ENCODE measurements at regions not wholly inside any gene's neighbourhood (a gene's known extent, or its start where the extent isn't known, plus 50 kb on each side); places are given as distances from the start of the nearest gene placed in this dataset.
"Not testable (repeated sequence)": the region's sequence is repeated elsewhere in the genome, so short reads cannot be mapped to it uniquely, and the experiment has no call there.

- ChIA-PET POLR2A (ENCODE audit: unreplicated experiment) (no interaction called here), CTCF (no interaction called here)
- DNase-seq: no peak
- Histone ChIP-seq H3K27me3 (ENCODE audit: insufficient read depth, low read depth) (no peaks in the 10 kb centered on the region), H3K79me2 (ENCODE audit: low read depth) (no peaks in the 10 kb centered on the region), H3K4me3 (no peak overlapping the region), H4K20me1 (ENCODE audit: insufficient read depth) (no peaks in the 10 kb centered on the region), H3K9me3 (ENCODE audit: insufficient read depth, low read depth) (no peaks in the 10 kb centered on the region; the same call in 1 of the 2 replicates), H3F3A (ENCODE audit: insufficient read depth, low read depth) (no peaks in the 10 kb centered on the region), H3K36me3 (ENCODE audit: low read depth) (no peaks in the 10 kb centered on the region), H3K4me2 (no peak overlapping the region), H3K4me1 (replicated peaks; ENCODE audit: insufficient read depth) (peaks cover 6% of the 10 kb centered on the region; the same call in 1 of the 2 replicates), H2AFZ (no peak overlapping the region), H3K27ac (no peak overlapping the region), H3K9me2 (ENCODE audit: insufficient read depth) (no peaks in the 10 kb centered on the region)
- TF ChIP-seq EZH2 (IDR thresholded peaks at IDR 0.05; ENCODE audit: low read depth) (no peak), CTCF (conservative IDR thresholded peaks at IDR 0.05) (no peak)
- intact Hi-C loops (cut with micrococcal nuclease; ENCODE audit: unreplicated experiment): no loop called here
- BruUV-seq (replicated peaks): no TSS peak
Observed at GRCh38 chr14:51463461-51463860, 188.2 kb upstream of the FRMD6 start.

GRCh38 chr14:51464411-51464810, 187.3 kb upstream of the FRMD6 start:
- no peaks in the 10 kb centered on the region; the same call in 1 of the 2 replicates for H3K9me3 ChIP-seq (ENCODE audit: insufficient read depth, low read depth)
- no peaks in the 10 kb centered on the region for H3F3A ChIP-seq (ENCODE audit: insufficient read depth, low read depth)
- TF ChIP-seq CTCF (conservative IDR thresholded peaks at IDR 0.05) (no peak), EZH2 (IDR thresholded peaks at IDR 0.05; ENCODE audit: low read depth) (no peak)
- no peaks in the 10 kb centered on the region for H3K4me1 ChIP-seq (replicated peaks; ENCODE audit: insufficient read depth)
- no TSS peak for BruUV-seq (replicated peaks)
- H2AFZ ChIP-seq: no peak overlapping the region
- ChIA-PET CTCF (no interaction called here), POLR2A (ENCODE audit: unreplicated experiment) (no interaction called here)
- H3K4me3 ChIP-seq: no peak overlapping the region
- no peaks in the 10 kb centered on the region for H3K27me3 ChIP-seq (ENCODE audit: insufficient read depth, low read depth)
- no peak overlapping the region for H3K4me2 ChIP-seq
- H3K9me2 ChIP-seq (ENCODE audit: insufficient read depth): no peaks in the 10 kb centered on the region
- intact Hi-C loops (cut with micrococcal nuclease; ENCODE audit: unreplicated experiment): no loop called here
- DNase-seq: no peak
- H4K20me1 ChIP-seq (ENCODE audit: insufficient read depth): no peaks in the 10 kb centered on the region
- H3K27ac ChIP-seq: no peak overlapping the region
- no peaks in the 10 kb centered on the region for H3K79me2 ChIP-seq (ENCODE audit: low read depth)
- no peaks in the 10 kb centered on the region for H3K36me3 ChIP-seq (ENCODE audit: low read depth)

GRCh38 chr14:51465486-51465885, 186.2 kb upstream of the FRMD6 start:
- Histone ChIP-seq H3K9me2 (ENCODE audit: insufficient read depth) (no peaks in the 10 kb centered on the region), H3K27me3 (ENCODE audit: insufficient read depth, low read depth) (no peaks in the 10 kb centered on the region), H3K4me3 (no peak overlapping the region), H3K9me3 (ENCODE audit: insufficient read depth, low read depth) (no peaks in the 10 kb centered on the region; the same call in 1 of the 2 replicates), H3K4me2 (no peak overlapping the region), H3K79me2 (ENCODE audit: low read depth) (no peaks in the 10 kb centered on the region), H3F3A (ENCODE audit: insufficient read depth, low read depth) (no peaks in the 10 kb centered on the region), H3K4me1 (replicated peaks; ENCODE audit: insufficient read depth) (no peaks in the 10 kb centered on the region), H3K36me3 (ENCODE audit: low read depth) (no peaks in the 10 kb centered on the region), H4K20me1 (ENCODE audit: insufficient read depth) (no peaks in the 10 kb centered on the region), H3K27ac (no peak overlapping the region), H2AFZ (no peak overlapping the region)
- TF ChIP-seq CTCF (conservative IDR thresholded peaks at IDR 0.05) (no peak), EZH2 (IDR thresholded peaks at IDR 0.05; ENCODE audit: low read depth) (no peak)
- DNase-seq: no peak
- BruUV-seq (replicated peaks): no TSS peak
- intact Hi-C loops (cut with micrococcal nuclease; ENCODE audit: unreplicated experiment): no loop called here
- POLR2A ChIA-PET (ENCODE audit: unreplicated experiment): no interaction called here
- CTCF ChIA-PET: no interaction called here

- BruUV-seq (replicated peaks); H3K4me3 ChIP-seq; H3K27ac ChIP-seq; H4K20me1 ChIP-seq (ENCODE audit: insufficient read depth); H3K4me1 ChIP-seq (replicated peaks; ENCODE audit: insufficient read depth); H2AFZ ChIP-seq; H3K79me2 ChIP-seq (ENCODE audit: low read depth); H3K4me2 ChIP-seq; H3F3A ChIP-seq (ENCODE audit: insufficient read depth, low read depth); DNase-seq; H3K27me3 ChIP-seq (ENCODE audit: insufficient read depth, low read depth); POLR2A ChIA-PET (ENCODE audit: unreplicated experiment); H3K9me2 ChIP-seq (ENCODE audit: insufficient read depth); H3K9me3 ChIP-seq (ENCODE audit: insufficient read depth, low read depth); intact Hi-C loops (cut with micrococcal nuclease; ENCODE audit: unreplicated experiment); H3K36me3 ChIP-seq (ENCODE audit: low read depth); CTCF ChIA-PET: not testable (repeated sequence)
Observed at GRCh38 chr14:51467392-51467791, 184.3 kb upstream of the FRMD6 start.

All from PC-9 (cell line).